NCI-H524 treated with DMSO at 0.1 percent for 48 hours (cell line): ENCODE measurements at regions not wholly inside any gene's neighbourhood (a gene's known extent, or its start where the extent isn't known, plus 50 kb on each side); places are given as distances from the start of the nearest gene placed in this dataset.

ENCODE experiments used
- DNase-seq: peaks from one replicate; lab custom pipeline; 2025; lab: John Stamatoyannopoulos, UW

DNA sequence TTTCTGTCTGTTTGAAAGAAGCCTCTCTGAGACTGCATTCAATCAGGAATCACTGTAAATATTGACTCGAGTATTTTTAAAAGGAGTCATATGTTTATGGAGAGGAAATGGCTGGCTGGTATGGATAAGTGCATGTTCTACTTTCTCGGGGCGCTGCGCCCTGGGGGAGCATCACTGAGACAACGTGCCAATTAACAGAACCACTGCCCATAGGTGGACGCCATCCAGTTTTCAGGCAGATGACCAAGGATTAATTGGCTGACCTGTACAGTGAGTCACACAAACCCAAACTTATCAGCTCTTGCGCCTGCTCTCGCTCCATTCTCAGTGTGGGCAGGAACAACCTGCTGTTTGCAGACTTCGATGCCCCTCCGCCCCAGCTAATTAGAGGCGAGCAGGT, 571.2 kb downstream of the QKI start:
- DNase-seq = no peak

GRCh38 chr6:163985040-163985439, 570.5 kb downstream of the QKI start:
- DNase-seq = no peak

DNA sequence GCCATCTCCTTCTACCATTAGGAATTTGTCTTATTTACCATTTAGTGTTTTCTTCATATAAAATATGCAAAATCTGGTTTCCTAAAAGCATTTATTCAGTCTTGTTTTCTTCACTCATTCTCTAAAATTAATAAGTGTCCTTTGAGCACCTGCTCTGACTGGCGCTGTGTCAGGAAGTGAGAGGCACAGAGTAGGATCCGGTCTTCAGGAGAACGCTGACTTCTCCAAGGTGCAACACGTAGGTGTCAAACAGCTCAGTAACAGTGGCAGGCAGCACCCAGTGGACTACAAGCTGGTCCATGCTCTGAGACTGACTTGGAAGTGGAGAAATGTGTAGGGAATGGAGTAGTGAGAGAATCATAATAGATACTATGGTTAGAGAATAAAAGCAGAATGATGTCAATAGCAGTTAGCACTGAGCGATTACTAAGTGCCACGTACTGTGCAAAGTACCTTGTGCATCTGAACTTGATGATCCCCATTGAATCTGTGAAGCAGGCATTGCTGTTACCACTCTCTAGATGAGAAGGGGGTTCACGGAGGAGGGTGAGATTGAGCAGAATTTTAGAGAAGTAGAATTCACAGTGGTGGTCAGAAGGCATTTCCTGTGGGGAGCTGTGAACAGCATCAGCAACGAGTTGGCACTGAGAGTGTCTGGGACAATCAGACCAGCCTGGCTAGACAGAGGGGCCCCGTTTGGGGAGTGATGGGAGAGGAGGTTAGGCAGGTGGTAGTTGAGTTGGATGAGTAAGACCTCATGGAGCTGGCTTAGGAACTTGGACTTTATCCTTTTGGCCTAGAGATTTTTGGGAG, 569.8 kb downstream of the QKI start:
- no peak for DNase-seq

DNA sequence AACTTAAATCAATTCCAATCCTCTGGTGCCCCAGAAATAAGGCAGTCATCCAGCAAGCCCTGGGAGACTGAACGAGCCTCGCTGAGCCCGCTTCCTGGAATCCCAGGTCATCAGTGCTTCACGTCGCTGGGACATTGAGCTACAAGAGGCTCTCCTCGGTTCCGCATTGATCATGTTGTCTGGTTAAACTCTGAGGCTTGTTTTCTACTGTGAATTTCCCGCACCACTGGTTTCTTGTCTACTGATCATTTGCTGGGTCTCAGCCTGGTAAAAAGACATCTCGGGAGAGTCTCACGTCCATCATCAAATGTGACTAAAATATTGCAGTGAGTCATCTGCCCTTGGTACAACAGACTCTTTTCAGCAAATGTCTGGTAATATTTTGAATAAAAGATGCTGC, 569.2 kb downstream of the QKI start:
- DNase-seq = no peak

- DNase-seq = no peak
Observed at GRCh38 chr6:163974322-163974721, 559.8 kb downstream of the QKI start.

GRCh38 chr6:163971841-163972838, 557.6 kb downstream of the QKI start:
- DNase-seq = no peak

DNA sequence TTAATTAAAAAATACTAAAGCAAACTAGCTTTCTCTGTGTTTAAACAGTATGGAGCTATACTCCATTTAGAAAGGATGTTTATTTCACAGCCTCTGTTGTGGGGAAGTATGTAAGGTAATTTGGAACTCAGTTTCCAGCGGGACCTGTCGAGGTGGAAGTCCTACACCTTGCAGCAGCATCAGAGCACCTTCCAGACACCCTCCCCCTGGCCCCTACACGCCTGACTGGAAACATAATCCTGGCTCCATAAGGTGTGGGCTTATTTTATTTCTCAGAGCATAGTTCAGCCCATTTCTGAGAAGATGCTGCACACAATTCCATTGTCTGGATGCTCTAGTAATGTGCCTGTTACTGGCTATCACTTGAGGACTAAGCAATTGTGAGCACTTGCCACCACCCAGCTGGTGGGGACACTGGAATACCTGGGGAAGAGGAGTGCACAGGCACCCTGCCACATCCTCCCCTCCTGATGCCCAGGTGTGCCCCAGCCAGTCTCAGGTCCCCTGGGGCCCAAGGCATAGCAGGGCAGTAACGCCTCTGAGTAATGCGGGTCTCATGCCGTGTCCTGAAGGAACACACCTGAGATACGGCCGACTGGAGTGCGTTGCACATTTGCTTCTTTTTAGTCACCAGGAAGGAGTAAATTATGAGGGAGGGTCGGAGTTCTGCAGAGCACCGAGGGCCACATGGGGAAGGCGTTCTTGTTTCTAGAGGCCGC, 556.5 kb downstream of the QKI start:
- no peak for DNase-seq

DNA sequence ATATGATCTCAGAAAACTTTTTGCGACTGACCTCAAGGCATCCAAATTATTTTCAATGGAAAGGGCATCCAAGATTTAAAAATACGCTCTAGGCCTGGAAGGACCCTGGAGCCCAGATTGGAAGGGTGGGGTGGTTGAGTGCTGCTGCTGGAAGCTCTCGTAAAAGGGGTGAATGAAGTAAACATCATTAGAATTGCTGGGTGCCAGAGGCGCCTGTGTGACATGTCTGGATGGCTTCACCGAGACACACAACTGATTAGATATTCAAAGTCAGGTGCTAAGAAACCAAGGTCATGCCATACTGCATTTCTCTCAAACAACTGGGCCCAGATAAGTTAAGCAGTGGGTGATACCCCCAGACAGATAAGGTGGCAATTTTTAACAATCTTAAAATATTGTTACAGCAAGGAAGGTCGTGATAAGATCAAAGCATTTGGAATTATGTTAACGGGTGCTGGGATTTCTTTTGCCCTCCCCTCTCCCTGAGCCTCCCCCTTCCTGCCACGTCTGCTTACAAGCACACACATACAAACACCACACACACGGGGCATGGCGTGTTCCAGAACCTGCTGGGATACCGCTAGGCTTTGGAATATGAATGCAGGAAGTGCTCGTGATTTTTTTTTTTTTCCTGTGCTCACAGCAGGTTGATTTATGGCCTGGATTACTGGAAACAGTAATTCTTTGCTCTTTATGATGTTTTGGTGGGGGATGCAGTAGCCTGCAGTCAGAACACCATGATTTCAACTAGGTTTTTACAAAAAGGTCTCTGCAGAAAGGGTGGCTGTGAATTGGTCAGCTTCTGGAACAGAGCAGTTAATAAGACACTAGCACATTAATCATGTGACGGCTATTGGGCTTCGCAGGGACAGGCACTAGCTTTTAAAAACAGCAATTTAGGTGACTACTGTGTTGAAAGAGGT, 551.2 kb downstream of the QKI start:
- no peak for DNase-seq

GRCh38 chr6:163964789-163965188, 550.3 kb downstream of the QKI start:
- DNase-seq = no peak

- no peak for DNase-seq
Observed at GRCh38 chr6:163963205-163964120, 548.9 kb downstream of the QKI start.

GRCh38 chr6:163962627-163963117, 548.2 kb downstream of the QKI start:
- DNase-seq = no peak

GRCh38 chr6:163960128-163960527, 545.6 kb downstream of the QKI start:
- DNase-seq = no peak

DNA sequence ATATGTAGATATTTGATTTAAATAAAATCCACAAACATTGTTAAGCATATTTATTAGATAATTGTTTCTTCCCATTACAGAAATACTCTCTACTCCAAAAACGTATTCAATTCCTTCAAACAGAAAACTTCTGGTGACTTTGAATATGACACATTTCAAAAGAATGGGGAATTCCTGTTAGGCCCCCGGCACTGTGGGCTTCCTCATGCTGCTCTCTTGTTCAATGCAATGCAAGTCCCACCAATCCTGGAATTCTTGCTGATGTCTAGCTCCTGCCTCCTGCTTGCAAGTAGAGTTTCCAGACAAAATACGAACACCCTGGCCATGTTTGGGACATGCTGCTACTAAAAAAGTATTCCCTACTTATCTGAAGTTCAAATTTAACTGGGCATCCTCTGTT, 544.1 kb downstream of the QKI start:
- DNase-seq = no peak

GRCh38 chr6:163956571-163957407, 542.3 kb downstream of the QKI start:
- DNase-seq = peak; percentile 55

- DNase-seq = peak; percentile 60
Observed at GRCh38 chr6:163955756-163956155, 541.2 kb downstream of the QKI start.

DNA sequence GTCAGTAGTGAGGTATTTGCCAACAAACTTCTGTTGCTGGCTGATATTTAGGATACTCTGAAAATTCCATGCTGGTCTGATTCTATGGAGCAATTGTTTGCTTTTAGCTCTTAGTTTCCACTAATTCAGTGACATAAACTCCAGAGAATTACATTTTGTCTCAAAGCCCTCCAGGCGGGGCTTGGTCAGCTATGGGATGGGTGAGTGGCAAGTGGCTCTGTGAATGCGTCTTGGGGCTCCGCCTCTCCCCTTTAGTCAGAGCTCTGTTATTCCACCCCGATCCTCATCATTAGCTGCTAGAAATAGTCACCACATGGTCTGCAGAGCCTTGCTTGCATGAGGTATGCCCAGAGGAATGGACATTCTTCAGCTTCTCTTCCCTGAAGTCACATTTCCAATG, 540.6 kb downstream of the QKI start:
- no peak for DNase-seq

DNA sequence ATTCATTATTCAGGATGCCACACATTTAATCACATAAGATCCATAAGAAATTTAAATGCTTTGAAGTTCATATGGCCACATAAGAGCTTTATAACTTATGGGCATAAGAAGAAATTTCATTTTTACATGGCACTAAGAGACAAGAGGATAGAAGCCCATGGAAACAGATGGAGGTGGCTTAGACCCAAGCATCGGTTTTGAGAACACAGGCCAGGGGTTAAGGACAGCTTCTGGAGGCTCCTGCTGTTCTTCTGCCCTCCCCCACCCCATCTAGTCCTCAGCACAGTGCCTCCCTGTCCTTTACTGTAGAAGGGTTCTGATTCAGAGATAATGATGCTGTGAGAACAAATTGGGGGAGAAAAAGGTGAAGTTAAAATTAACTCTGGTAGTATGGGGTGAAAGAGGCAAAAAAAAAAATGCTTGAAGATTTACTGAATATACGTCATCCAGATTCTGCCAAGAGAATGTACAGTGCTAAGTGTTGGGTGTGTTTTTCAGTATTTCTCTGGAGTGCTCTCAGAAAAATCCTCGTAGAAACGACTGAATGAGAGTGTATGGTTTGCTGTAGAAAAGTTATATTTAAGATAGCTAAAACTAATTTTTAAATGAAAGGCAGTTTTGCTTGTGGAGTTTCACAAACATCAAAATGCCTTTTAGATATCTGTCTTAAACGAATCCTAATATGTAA, 539.7 kb downstream of the QKI start:
- peak; percentile 62 for DNase-seq

- DNase-seq = no peak
Observed at GRCh38 chr6:163952005-163952404, 537.5 kb downstream of the QKI start.
